GM10248 (cell line): ENCODE measurements at regions not wholly inside any gene's neighbourhood (a gene's known extent, or its start where the extent isn't known, plus 50 kb on each side); places are given as distances from the start of the nearest gene placed in this dataset.
A peak's percentile ranks its signal among the peaks of the same experiment; 100 is the strongest.

ENCODE experiments used
- CTCF ChIA-PET: fragments of 300-600 bp; sonication (Branson Sonifier 250); formaldehyde crosslinking; extraction: SDS; loops from one replicate; lab custom pipeline; 2021; ENCODE audit warnings: antibody characterized with exemption; lab: Yijun Ruan, JAX
- POLR2A ChIA-PET: fragments of 350-650 bp; sonication (Branson Sonifier 250); formaldehyde crosslinking; extraction: SDS; loops from one replicate; lab custom pipeline; 2020; ENCODE audit warnings: antibody characterized with exemption; lab: Yijun Ruan, JAX
- DNase-seq: peaks from one replicate; pipeline ENCODE4 v3.0.0; 2012; ENCODE audit errors: extremely low spot score
- TF ChIP-seq, protein P1 (sequence below): IDR thresholded peaks from 2 replicates; pipeline ENCODE4 v1.5.1; 2012; ENCODE audit warnings: mild to moderate bottlenecking, low read depth; ENCODE audit errors: extremely low read depth, missing control alignments, control extremely low read depth

GRCh38 chr5:155136216-155136850, 122.8 kb downstream of the KIF4B start:
- CTCF ChIA-PET = interaction anchor here (0.9 to 1.8 kb wide), 5 partner anchors 8 to 93 kb away, joined by 3 to 6 read pairs (median 3); no protein-coding TSS in a partner anchor
- TF ChIP-seq, protein P1, sequence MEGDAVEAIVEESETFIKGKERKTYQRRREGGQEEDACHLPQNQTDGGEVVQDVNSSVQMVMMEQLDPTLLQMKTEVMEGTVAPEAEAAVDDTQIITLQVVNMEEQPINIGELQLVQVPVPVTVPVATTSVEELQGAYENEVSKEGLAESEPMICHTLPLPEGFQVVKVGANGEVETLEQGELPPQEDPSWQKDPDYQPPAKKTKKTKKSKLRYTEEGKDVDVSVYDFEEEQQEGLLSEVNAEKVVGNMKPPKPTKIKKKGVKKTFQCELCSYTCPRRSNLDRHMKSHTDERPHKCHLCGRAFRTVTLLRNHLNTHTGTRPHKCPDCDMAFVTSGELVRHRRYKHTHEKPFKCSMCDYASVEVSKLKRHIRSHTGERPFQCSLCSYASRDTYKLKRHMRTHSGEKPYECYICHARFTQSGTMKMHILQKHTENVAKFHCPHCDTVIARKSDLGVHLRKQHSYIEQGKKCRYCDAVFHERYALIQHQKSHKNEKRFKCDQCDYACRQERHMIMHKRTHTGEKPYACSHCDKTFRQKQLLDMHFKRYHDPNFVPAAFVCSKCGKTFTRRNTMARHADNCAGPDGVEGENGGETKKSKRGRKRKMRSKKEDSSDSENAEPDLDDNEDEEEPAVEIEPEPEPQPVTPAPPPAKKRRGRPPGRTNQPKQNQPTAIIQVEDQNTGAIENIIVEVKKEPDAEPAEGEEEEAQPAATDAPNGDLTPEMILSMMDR = no peak
- POLR2A ChIA-PET = no interaction called here
- no peak for DNase-seq

- CTCF ChIA-PET = interaction anchor here (1.3 to 2.7 kb wide), 3 partner anchors 8 to 77 kb away, joined by 3 to 24 read pairs (median 6); no protein-coding TSS in a partner anchor
- TF ChIP-seq, protein P1 = no peak
- DNase-seq = no peak
- POLR2A ChIA-PET = no interaction called here
These were observed 124.1 kb downstream of the KIF4B start for GRCh38 chr5:155137683-155138082.

DNA sequence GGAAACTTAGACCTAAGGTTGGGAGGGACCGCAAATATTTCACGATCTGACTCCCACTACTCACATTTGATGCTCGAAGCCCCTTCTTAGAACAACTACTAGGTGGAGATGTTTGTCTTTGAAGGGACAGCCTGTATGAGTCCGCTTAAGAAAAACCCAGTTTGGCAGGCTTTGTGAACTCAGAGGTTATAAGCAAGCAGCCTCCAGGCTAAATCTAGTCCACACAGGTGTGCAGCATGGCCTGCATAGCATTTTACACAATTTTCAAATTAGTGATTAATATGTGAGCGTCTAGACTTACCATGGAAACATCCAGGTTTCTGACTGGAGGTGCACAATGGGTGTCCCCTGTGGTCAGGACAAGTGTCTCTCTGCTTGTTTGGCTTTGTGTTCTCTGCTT, 127.1 kb downstream of the KIF4B start:
- ChIA-PET CTCF (interaction anchor here (0.6 to 2.7 kb wide), 7 partner anchors 11 to 1778 kb away, joined by 3 to 24 read pairs (median 3); no protein-coding TSS in a partner anchor), POLR2A (no interaction called here)
- TF ChIP-seq, protein P1 = no peak
- no peak for DNase-seq

GRCh38 chr5:155144956-155145355, 131.4 kb downstream of the KIF4B start:
- no peak for DNase-seq
- TF ChIP-seq, protein P1 = no peak
- CTCF ChIA-PET = no interaction called here
- POLR2A ChIA-PET = no interaction called here

DNA sequence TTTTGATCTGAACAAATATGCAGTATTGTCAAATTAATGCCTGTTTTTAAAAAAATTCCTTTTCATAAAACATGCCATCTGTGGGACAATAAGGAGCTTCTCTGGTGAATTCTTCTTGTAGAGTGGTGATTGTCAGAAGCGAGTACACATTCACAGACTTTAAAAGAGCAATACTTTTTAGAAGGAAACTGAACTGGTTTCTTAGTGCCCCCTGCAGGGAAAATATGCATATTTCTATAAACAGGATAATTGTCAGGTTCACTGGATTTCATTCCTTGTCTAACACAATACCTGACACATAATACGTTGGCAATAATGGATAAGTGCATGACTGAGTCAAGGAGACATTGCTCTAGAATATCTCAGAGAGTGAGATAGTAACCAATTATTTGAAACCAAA, 133.7 kb downstream of the KIF4B start:
- TF ChIP-seq, protein P1 = peak; percentile 12
- no peak for DNase-seq
- ChIA-PET POLR2A (interaction anchor here (0.5 kb wide), 1 partner anchor 496 kb away, joined by 4 read pairs; no protein-coding TSS in a partner anchor), CTCF (interaction anchor here (0.9 to 2.1 kb wide), 5 partner anchors 8 to 499 kb away, joined by 3 to 6 read pairs (median 5); no protein-coding TSS in a partner anchor)

DNA sequence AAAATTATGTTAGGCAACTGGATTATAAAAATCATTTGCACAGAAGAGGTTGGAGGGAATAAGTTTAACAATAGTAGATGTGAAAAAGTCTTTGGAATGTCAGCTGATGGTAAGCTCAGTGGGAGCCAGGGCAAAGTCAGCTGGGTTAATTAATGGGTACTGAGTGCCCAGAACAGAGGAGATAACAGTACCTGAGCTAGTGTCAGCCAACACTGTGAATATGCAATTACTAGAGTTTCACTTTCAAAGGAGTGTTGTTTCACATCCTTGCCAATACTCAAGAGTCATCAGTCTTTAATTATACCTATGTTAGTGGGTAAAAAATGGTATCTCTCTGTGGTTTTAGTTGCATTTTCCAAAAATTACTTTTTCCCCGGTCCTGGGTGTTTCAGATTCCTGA, 135.1 kb downstream of the KIF4B start:
- POLR2A ChIA-PET = no interaction called here
- CTCF ChIA-PET = interaction anchor here (1.5 kb wide), 1 partner anchor 10 kb away, joined by 8 read pairs; no protein-coding TSS in a partner anchor
- DNase-seq = no peak
- TF ChIP-seq, protein P1 = no peak
